SKM-1 treated with dmso at 0.1 percent for 144 hours (cell line): ENCODE measurements at regions not wholly inside any gene's neighbourhood (a gene's known extent, or its start where the extent isn't known, plus 50 kb on each side); places are given as distances from the start of the nearest gene placed in this dataset.
"Not testable (repeated sequence)": the region's sequence is repeated elsewhere in the genome, so short reads cannot be mapped to it uniquely, and the experiment has no call there.

ENCODE experiments used
- DNase-seq: peaks from one replicate; lab custom pipeline; 2025; ENCODE audit not compliant: unreplicated experiment; lab: John Stamatoyannopoulos, UW

DNA sequence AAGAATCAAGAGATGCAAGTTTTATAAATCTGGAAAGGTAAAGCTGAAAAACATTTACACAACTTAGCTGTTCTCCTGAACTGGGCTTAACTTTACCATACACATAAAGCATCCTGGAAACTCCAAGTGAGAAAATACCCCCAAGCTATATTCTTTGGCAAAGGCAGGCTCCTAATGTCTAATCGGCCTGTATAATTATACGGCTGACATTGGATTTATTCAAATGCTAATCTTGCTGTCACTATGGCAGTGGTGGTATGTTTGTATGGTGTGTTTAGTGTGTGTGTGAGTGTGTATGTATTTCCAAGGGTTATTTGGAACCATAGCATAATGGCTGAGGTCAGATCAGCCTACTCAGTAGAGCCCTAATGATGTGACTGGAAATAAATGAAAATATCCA lies 1031.8 kb upstream of the ZEB2 start:
- DNase-seq, result no peak

DNA sequence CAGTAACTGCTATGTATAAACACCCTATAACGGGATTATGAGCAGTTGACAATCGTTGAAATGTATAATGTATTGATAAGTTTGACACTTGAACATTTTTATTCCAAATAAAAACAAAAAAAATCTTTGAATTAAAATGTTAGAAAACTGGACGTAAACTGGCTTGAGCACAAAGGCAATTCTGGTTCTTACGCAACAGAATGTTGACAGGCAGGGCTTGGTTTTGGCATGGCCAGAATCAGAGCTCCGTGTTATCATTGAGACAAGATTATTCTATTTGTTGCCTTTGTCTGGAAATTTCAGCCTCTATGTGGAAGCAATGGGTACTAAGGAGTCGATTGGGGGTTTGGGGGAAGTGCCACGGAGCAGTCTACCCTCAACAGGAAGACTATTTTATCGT lies 1028.6 kb upstream of the ZEB2 start:
- DNase-seq, result no peak

DNA sequence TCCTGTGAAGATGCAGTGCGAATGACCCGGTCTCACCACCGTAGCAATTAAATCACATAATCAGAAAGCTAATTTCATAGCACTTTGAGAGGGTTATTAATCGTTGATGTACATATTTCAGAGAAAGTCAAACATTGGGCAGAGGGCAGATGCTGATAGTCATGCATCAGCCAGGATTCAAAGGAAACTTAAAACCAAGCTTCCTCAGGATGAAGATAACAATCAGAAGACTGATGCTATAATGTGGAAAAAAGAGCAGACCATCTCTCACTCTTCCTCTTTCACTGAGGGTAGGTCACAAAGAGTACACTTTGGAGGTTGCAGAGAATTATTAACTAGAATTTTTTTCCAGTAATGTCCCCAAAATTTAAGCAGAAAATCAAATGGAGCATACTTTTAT lies 1027.7 kb upstream of the ZEB2 start:
- no peak for DNase-seq

DNA sequence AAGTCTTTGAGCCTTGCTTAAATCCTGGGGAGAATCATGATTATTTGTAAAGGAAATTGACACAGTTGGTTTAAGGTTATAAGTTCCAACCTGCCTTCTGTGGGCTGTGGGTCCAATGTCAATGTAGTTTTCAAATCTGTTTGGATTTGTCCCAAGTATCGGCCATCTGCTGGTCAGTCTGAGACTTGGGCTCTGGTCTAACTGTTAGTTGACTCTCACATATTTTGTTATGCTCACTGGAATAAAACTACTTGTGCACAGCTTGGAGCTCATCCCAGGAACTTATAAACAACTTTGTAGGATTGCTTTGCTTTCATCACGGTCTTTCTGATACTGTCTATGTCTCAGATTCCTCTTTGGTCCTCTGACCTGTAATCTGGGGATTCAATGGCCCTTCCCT lies 1026.2 kb upstream of the ZEB2 start:
- DNase-seq, result no peak

DNA sequence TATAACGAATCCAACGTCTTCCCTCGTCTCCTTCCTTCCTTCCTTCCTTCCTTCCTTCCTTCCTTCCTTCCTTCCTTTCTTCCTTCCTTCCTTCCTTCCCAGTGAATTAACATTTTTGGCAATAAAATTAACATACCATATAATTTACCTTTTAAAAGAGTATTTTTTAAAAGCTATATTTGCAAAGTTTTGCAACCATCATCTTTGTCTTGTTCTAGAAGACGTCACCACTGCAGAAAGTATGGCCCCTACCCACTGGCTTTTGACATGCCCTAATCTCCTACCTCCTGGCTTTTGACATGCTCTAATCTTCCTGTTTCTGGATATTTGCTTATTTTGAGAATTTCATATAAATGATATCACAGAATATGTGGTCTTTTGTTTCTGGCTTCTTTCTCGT lies 1023.9 kb upstream of the ZEB2 start:
- no peak for DNase-seq

DNA sequence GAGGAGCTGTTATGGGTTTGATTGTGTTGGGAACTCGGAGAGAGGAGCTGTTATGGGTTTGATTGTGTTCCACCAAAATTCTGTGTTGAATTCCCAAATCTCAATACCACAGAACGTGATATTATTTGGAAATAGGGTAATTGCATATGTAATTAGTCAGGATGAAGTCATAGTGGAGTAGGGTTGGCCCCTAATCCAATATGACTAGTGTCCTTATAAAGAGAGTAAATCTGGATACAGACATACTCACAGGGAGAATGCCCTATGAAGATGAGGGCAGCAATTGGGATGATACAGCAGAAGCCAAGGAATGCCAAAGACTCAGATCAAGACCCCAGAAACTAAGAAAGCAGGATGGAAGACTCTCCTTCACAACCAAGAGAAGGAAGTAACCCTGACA lies 1023.2 kb upstream of the ZEB2 start:
- DNase-seq, result no peak

DNA sequence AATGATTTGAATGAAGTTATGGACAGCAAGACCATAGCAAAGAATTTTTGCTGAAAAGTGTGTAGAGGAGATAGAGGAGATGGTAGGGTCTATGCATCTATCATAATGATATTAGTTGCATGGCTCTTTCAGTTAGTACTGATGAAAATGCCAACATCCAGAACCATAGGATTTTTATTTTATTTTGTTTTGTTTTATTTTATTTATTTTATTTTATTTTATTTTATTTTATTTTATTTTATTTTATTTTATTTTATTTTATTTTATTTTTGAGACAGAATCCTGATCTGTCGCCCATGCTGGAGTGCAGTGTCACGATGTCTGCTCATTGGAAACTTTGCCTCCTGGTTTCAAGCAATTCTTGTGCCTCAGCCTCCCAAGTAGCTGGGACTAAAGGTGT lies 1021.1 kb upstream of the ZEB2 start:
- DNase-seq, result no peak

DNA sequence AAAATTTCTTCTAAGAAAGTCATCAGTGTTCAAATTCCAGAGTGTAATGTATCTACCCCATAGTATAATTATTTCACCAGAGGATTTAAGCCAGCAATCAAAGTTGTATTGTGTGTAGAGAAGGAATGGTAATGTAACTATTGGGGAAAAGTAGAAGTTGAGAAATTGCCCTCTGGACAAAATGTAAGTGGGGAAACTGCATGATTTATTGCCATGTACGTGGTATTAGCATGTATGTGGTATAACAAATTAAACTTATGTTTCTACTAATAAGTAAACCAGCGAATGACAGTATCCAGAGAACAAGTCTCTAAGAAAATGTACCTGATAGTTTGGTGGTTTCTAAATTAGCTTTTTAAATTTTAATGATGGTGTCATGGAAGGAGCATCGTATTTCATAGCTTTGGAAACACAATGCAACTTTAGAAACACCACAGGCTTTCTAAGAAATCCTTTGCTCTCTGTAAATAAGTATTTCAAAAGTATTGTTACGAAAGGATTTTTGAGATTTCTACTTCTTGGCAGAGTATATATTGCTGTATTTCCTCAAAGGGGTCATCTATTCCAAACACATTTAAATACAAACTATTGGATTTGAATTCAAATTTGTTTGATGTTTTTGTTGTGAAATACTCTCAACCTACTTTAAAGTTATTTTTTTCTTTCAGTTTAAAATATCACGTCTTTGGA lies 1018.9 kb upstream of the ZEB2 start:
- no peak for DNase-seq

DNA sequence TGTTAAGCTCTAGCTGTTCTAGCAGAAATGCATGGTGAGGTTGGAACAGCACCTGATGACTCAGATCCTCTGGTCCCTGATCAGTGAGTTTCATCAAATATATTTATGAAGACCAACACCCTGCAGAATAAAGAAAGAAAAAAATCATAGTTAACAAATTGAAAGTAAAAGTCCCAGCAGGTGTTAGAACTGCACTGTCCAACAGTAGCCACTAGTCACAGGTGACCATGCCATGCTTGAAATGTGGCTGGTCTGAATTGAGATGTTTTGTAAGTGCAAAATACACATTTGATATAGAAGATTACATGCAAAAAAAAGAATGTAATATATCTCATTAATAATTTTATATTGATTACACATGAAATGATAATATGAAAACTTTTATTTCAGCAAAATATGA lies 1010.7 kb upstream of the ZEB2 start:
- DNase-seq, result no peak

DNA sequence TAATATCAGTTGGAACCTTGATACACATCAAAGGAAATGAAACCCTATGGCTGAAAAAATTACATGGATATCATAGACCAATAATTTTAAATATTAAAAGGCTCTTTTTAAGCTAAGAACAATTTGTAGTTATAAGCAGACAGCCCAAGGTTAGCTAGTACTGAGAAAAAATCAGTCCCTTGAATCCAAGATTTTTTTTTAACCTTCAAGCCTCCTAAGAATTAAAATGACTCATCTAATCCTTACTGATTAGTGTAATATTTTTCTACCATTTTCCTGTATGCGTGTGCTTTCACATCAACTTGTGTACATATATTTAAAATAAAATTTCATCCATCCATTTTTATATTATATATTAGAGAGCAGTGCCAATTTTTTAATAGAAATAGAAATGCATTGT lies 1004.9 kb upstream of the ZEB2 start:
- DNase-seq, result no peak

DNA sequence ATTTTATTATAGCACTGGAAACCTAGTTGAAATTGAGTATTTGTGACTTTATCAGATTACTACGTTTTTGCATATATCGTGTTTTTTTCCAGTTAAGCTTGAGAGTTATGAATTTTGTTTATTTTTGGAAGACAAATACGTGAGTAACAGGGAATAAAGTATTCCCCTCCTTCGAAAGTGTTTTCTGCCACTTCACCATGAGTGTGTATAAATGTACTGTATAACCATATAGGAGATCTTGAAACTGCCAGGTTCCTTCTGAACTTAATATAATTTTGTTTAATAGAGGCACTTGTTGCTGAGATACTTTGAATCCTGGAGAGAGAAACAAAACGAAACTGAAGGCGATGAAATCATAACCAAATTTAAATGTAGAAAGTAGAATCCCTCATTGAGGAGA lies 1004.4 kb upstream of the ZEB2 start:
- DNase-seq, result no peak

DNA sequence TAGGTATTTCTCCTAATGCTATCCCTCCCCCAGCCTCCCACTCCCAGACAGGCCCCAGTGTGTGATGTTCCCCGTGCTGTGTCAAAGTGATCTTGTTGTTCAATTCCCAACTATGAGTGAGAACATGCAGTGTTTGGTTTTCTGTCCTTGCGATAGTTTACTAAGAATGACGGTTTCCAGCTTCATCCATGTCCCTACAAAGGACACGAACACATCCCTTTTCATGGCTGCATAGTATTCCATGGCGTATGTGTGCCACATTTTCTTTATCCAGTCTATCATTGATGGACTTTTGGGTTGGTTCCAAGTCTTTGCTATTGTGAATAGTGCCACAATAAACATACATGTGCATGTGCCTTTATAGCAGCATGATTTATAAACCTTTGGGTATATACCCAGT lies 999.3 kb upstream of the ZEB2 start:
- not testable (repeated sequence) for DNase-seq

DNA sequence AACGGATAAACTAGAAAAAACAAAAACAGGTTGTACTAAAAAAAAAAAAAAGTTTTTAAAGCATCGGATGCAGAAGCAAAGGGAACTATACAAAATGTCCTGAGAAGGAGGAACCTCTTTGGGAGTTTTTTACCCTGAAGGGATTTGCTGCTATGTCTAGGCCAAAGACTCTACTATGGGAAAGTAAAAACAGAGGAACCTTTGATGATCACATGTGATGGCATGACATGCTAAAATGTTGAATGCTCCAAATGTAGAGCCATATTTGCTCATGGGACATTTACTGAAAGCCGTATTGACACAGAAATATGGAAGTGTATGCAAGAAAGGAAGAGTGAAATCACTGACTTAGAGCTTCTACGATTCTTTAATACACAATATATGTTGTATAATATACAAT lies 992.0 kb upstream of the ZEB2 start:
- no peak for DNase-seq

DNA sequence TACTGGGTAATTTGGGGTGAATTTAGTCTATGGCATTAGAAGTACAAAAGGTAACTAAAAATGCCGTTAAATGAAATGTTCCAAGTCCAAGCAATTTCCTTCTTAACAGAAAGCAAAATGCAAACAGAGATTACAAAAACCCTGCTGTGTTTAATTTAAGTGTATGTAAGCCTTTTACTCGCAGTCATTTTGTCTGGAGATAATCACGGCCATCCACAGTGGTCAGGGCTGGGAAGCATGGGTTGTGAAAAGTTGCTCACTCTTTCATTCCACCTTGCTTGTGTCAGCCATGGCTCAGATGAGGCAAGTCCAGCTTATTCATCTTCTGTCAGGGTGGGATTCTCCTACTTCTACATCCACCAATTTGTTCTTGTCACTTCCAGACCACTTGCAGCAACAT lies 983.6 kb upstream of the ZEB2 start:
- DNase-seq, result no peak

DNA sequence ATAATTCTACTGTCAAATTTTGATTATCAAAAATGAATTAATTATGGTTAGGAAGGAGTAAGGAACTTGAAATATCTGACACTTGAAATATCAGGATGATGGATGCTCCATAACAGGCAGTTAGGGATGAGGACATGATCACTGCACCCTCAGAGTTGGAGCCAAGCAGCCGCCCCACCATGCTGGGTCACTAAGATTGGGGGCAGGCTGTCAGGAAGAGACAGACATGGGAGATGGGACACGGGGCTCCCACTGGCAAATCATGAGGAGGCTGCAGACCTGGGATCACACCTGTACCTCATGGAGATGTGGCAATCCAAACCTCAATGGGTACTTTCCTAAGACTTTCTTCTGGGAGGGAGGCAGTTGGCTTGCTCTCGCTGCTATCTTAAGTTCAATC lies 982.0 kb upstream of the ZEB2 start:
- no peak for DNase-seq

DNA sequence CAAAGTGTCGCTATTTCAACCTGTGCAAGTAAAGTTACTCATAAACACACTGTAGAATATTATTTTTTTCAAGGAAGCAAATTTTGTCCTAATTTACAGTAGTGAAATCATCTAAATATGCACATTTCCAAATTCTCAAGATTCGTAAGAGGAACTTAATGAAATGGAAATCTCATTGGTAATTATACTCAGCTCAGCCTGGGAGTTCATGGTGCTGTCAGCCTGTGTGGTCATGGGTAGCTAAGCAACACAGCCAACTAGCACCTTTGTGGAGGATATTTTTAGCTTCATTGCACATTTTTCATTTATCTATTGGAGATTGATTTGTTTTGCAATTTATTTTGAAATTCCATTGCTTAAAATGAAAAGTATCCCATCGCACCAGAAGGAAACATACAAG lies 975.7 kb upstream of the ZEB2 start:
- DNase-seq, result no peak

DNA sequence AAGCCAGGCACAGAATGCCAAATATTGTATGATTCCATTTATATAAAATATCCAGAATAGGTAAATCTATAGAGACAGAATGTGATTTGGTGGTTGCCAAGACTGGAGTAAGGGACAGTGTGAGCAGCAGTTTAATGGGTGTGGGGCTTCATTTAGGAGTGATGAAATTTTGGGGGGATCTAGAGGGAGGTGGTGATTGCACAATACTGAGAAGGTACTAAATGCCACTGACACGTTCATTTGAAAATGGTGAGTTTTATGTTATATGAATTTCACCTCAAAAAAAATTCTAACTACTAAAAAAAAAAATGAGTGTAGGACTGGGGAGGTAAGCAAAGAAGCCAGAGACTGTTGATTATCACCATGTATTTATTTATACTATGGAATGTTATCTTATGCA lies 974.5 kb upstream of the ZEB2 start:
- no peak for DNase-seq

DNA sequence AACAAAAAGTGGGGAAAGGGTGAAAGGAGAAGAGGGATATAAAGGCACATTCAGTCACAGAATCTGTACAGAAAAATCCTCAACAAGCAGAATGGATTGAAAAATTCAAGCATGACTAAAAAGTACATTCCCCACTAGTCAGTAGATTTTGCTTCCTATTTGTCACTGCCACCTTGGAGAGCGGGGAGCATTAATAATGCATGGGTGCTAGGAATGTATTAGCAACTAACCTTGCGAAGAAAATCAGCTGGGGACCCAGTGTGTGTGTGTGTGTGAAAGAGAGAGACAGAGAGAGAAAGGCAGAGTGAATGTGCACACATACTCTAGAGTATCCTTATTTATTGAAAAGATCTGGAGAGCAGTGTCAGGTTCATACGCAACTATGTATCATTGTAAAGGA lies 968.7 kb upstream of the ZEB2 start:
- DNase-seq, result no peak

DNA sequence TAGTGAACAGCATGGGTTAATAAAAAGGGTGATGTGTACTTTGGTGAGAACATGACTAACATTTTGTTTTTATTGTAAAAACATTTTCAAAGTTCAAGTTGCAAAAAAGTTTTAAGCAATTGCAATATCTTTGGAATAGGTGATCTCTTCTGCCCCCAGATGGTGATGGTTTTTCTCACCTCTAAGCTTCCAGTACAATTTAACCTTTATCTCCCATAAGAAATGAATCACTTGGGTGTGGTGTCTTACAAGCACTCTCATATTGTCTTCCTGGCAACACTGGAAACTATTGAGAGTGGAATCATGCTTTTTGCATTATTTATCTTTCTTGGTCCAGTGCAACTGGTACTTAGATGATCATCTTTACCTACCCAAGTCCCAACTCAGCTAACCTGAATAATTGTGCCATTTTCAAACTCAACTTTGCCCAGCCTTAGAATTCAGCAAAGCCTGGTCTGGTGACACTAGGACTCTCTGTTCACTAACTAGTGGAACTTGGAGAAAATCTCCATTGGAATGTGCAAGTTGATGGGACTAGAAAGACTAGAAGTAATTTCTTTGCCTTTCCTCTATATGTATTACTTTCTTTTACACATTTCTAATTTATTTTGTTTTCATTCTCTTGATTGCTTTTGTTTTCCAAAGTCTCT lies 964.7 kb upstream of the ZEB2 start:
- no peak for DNase-seq

DNA sequence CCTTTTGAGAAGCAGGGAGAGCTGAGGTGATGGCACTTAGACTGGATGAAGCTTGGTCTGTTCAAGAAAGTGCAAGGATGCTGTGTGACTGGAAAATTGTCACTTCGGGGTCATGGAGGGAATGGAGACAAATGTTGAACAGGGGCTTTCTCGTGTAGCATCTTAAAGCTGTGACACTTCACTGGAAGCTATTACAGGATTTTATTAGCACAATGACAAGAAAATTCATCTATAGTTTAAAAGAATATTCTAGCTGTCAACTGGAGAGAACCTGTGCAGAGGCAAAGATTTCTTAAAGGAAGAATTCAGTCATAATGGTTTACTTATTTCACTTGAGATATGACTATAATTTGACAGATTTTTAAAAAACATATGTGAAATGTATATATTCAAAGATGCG lies 963.9 kb upstream of the ZEB2 start:
- no peak for DNase-seq

DNA sequence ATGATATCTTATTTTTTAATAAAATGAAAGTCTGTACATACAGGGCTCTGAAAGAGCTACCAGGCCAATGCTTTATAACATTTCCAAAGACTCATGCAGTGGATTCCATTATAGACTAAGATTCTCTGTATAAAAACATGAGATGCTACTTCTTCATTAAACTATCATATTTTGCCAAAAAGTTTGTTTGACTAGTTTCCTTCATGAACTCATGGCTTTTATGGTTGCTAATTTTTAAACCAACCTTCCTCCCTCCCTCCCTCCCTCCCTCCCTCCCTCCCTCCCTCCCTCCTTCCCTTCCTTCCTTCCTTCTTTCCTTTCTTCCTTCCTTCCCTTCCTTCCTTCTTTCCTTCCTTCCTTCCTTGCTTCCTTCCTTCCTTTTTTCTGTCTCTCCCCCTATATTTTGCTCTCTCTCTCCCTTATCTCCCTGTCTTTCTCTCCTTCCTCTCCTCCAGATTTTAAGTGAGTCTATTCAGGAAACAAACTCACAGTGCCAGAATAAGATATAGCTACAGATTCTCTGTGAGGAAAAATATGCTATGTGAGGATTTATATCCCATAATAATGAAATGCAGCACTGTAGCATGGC lies 961.5 kb upstream of the ZEB2 start:
- DNase-seq, result no peak

DNA sequence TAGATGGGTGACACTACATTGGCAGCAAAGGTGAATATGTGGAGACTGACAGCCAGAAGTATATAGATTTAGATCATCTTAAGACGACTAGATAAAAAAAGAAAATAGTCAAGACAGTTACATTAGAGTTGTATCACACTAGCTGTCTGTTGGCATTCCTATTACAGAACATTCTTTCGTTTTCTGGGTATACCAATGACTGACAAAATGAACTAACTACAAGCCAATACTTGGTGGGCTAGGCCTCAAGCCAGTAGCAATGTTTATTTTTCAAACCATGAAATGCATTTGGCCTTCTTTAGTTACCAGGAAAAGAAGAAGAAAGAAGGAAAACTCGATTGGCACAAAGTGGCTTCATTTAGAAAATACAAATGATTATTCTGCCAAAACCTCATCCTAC lies 944.9 kb upstream of the ZEB2 start:
- DNase-seq, result no peak

DNA sequence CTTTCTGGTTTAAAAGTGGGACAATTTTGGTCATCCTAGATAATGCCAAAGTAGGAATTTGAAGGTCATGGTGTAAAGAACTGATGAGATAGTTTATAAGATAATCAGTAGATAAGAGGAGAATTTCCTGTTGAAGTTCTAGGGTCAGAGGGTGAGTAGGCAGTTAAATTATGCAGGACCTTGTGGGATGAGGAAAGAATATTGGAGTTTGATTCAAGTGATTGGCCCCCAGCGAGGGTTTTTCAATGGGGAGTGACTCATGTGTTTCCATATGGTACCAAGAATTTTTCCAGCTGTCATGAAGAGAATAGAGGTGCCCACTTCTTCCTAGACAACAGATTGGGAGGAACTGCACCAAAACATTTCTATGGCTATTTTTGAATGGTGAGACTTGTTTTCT lies 940.2 kb upstream of the ZEB2 start:
- no peak for DNase-seq
